GM12864 (cell line): ENCODE measurements at regions not wholly inside any gene's neighbourhood (a gene's known extent, or its start where the extent isn't known, plus 50 kb on each side); places are given as distances from the start of the nearest gene placed in this dataset.

Experiments
- DNase-seq: peaks from one replicate; pipeline ENCODE4 v3.0.0-alpha.2; 2011; ENCODE audit warnings: low read depth
- H3K4me3 ChIP-seq: 2 replicates; pipeline ENCODE4 v1.5.1; 2011; ENCODE audit warnings: mild to moderate bottlenecking, low read depth, low read length, control low read depth
- CTCF ChIP-seq: IDR thresholded peaks from 2 replicates; pipeline ENCODE4 v1.5.1; 2011; ENCODE audit warnings: low read depth, mild to moderate bottlenecking, moderate library complexity, low read length, control low read depth, inconsistent platforms; ENCODE audit errors: missing control alignments

DNA sequence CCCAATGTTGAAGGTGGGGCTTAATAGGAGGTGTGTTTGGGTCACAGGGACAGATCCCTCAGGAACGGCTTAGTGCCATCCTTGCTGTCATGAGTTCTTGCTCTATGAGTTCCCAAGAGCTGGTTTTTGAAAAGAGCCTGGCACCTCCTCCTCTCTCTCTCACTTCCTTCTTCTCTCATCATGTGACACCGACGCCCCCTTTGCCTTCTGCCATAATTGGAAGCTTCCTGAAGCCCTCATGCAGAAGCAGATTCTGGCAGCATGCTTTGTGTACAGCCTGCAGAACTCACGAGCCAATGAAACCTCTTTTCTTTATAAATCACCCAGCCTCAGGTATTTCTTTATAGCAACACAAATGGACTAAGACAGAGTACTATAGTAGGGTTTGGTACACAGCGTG, 100.4 kb upstream of the SH3BP4 start:
- DNase-seq, result no peak
- no peak for TF ChIP-seq CTCF
- no peak overlapping the region for H3K4me3 ChIP-seq

- TF ChIP-seq CTCF, result no peak
- no peak for DNase-seq
- H3K4me3 ChIP-seq, result no peak overlapping the region
These were observed 101.0 kb upstream of the SH3BP4 start for GRCh38 chr2:234850818-234851217.

DNA sequence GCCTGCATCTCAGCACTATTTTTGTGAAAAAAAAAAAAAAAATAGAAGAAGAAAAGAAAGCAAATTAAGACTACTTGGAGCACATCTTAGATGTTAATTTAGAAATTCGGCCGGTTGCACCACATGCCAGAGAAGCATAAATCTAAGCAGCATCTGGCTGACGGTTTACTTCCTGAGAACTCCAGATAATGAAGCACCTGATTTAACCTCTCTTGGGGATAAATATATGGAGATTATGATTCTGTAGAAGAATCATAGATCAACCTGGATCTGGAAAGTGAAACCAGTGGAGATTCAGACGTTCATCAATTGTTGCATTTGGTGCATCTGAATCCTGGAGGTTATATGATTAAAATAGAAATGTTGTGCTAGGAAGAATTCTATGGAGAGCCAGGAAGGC, 102.1 kb upstream of the SH3BP4 start:
- DNase-seq, result no peak
- no peak overlapping the region for H3K4me3 ChIP-seq
- no peak for TF ChIP-seq CTCF

DNA sequence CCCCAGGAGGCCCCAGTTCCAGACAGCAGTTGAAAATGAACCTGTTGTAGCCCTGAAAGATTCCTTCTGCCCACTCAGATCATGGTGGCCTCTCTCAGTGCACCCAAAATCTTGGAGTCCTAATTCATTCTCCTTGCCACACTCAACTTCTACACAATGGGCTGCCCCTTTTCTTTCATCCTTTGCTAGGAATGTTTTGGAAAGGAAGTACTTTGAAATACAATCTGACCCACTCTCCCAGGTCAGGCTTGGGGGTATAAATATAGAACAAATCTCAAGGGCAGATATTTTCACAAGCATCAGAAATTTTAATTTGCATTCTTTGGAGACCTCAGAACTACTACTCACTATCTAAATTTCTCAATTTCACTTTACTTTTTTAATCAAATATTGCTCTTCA, 103.2 kb upstream of the SH3BP4 start:
- H3K4me3 ChIP-seq, result no peak overlapping the region
- TF ChIP-seq CTCF, result no peak
- no peak for DNase-seq

- DNase-seq, result no peak
- TF ChIP-seq CTCF, result no peak
- no peak overlapping the region for H3K4me3 ChIP-seq
These were observed 104.2 kb upstream of the SH3BP4 start for GRCh38 chr2:234847639-234848038.

- TF ChIP-seq CTCF, result no peak
- no peak for DNase-seq
These were observed 104.5 kb upstream of the SH3BP4 start for GRCh38 chr2:234847364-234847635.

DNA sequence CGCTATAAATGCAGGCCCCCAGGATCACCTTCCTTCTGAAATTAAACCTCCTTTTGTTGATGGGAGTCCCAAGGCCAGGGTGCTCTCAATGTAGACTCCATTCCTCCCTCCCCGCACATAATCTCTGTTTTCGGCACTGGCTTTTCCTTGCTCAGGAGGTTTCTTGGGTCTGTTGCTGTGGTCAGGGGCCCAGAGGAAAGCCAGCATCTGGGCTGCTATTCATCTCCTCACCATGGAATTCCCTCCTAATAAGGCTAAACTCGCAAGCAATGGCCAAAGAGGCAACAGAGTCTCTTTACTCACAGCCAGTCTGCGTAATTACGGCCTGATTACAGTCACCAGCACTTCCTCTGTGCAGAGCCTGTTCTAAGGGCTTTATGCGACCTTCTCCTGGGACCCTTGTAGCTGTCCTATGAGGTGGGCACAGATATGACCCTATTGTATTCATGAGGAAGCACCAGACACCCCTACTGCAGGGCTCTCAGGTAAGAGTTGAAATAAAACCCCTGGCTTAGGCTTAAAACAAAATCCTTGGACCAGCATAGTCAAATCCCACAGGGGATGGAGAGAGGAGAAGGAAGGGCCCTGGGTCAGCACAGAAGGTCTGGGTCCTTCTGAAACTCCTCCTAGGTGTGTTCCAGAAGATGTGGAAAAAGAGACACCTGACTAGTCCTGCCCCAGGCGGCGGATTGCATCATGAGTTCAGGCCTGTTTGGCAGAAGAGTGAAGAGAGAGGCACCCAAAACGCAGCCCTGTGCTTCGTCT, 105.0 kb upstream of the SH3BP4 start:
- H3K4me3 ChIP-seq, result no peak overlapping the region
- no peak for DNase-seq
- TF ChIP-seq CTCF, result no peak

More at GRCh38 chr2:234847364-234847635, 104.5 kb upstream of the SH3BP4 start:
- H3K4me3 ChIP-seq, result no peak overlapping the region
